ENCODE measurements at regions not wholly inside any gene's neighbourhood (a gene's known extent, or its start where the extent isn't known, plus 50 kb on each side); places are given as distances from the start of the nearest gene placed in this dataset.

DNA sequence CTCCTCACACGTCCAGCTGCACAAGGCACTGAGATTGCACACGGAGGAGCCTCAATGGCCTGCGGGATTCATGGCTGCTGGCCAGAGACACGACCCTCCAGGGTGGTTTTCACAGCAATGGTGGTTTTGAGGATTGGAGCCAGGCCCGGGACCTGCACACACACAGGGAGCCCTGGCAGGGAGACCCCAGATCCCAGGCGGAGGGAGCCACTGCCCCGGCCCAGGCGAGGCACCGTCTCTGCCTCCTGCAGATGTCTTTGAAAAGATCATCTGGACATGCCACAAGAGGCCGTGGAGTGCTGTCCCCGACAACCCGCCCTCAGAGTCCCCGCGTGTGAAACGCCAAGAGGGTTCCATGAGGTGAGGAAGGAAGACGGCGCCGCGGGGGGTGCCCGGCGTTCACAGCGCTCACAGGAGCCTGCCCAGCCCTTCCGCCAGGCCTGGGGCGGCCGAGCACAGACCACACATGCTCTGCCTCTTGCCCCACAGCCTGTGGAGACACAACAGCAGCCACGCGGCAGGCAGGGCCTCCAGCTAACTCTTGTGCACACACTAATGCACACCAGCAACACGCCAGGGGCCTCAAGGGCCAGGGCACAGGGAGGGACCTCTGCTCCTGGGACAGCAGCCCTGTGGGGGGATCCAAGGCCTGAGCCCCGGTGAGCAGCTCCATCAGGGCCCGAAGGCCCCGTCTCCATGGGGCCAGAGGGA is 72.8 kb upstream of the CTDP1 start:
- 83% methylated on average over 20 of the region's 31 CpGs for WGBS (ENCODE audit: insufficient coverage)
- no peak for DNase-seq
- H3K79me2 ChIP-seq (ENCODE audit: insufficient read depth, low read length), result no peaks in the 10 kb centered on the region
- no peaks in the 10 kb centered on the region for H3K36me3 ChIP-seq (replicated peaks in 1 of 2; ENCODE audit: control insufficient read depth in 1 of 2, insufficient read depth in 2 of 2, low read length in 2 of 2)
- no peak overlapping the region for H3K4me3 Mint-ChIP-seq
- no peaks in the 10 kb centered on the region for H3K36me3 Mint-ChIP-seq
- H3K4me3 ChIP-seq (replicated peaks in 1 of 3; ENCODE audit: low read depth in 2 of 3, low read length in 3 of 3), result no peak overlapping the region
- no peaks in the 10 kb centered on the region for H3K4me1 Mint-ChIP-seq
- peaks cover 0 to 2% (median 0%) of the 10 kb centered on the region in 3 donors for H3K27me3 Mint-ChIP-seq (ENCODE audit: low read depth in 3 of 3)
- H3K27ac ChIP-seq (ENCODE audit: low read depth in 1 of 2, low read length in 2 of 2), result no peak overlapping the region
- TF ChIP-seq, protein P1, sequence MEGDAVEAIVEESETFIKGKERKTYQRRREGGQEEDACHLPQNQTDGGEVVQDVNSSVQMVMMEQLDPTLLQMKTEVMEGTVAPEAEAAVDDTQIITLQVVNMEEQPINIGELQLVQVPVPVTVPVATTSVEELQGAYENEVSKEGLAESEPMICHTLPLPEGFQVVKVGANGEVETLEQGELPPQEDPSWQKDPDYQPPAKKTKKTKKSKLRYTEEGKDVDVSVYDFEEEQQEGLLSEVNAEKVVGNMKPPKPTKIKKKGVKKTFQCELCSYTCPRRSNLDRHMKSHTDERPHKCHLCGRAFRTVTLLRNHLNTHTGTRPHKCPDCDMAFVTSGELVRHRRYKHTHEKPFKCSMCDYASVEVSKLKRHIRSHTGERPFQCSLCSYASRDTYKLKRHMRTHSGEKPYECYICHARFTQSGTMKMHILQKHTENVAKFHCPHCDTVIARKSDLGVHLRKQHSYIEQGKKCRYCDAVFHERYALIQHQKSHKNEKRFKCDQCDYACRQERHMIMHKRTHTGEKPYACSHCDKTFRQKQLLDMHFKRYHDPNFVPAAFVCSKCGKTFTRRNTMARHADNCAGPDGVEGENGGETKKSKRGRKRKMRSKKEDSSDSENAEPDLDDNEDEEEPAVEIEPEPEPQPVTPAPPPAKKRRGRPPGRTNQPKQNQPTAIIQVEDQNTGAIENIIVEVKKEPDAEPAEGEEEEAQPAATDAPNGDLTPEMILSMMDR (IDR thresholded peaks at IDR 0.05), result no peak
- H3K4me2 ChIP-seq (replicated peaks; ENCODE audit: extremely low read depth, low read length, poor library complexity, severe bottlenecking), result no peak overlapping the region
- no peaks in the 10 kb centered on the region for H4K20me1 ChIP-seq (ENCODE audit: insufficient read depth, low read length)
- no peak overlapping the region for H2AFZ ChIP-seq (ENCODE audit: insufficient read depth, low read depth, low read length, poor library complexity, severe bottlenecking)
- H3K9me3 Mint-ChIP-seq, result peaks cover 0 to 3% (median 0%) of the 10 kb centered on the region in 7 donors
- H3K27me3 ChIP-seq (ENCODE audit: control insufficient read depth in 2 of 2, insufficient read depth in 2 of 2, low read length in 2 of 2), result no peaks in the 10 kb centered on the region
- no peak overlapping the region for H3K27ac Mint-ChIP-seq
- no peak overlapping the region for H3K9ac ChIP-seq (ENCODE audit: insufficient read depth, low read length, poor library complexity, severe bottlenecking)
- no peaks in the 10 kb centered on the region for H3K4me1 ChIP-seq (ENCODE audit: control insufficient read depth in 1 of 2, insufficient read depth in 2 of 2, low read length in 2 of 2)
- intact Hi-C loops (cut with micrococcal nuclease), result no loop called here
- H3K9me3 ChIP-seq (replicated peaks in 1 of 2; ENCODE audit: control insufficient read depth in 1 of 2, insufficient read depth in 1 of 2, low read length in 2 of 2), result no peaks in the 10 kb centered on the region

DNA sequence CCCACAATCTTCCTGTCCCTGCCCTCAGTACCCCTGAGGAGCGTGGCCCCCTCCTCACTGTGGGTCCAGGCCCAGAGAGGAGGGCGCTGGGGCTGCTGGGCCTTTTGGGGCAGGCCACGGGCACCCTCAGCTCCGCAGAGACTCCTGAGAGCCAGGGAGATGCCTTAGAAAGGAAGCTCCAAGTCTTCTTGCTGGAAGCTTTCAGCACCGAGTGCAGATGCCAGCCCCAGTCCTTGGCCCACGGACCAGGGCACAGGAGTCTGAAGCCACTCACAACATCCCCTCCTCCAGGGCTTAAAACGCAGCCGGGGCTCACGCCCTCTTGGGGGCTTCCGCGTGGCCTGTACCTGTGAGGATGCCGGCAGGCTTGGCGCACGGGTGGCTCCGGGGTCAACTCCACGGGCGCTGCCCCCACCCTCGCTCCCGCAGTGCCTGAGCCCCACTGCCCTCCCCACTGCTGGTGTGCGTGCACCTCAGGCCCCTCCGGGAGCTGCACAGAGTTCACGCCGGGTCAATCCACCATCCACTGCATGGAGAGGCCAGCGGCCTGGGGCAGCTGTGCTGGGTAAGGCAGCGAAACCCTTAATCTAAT is 72.1 kb upstream of the CTDP1 start:
- no peak overlapping the region for H3K27ac ChIP-seq (ENCODE audit: low read depth in 1 of 2, low read length in 2 of 2)
- H3K27me3 Mint-ChIP-seq (ENCODE audit: low read depth in 3 of 3), result peaks cover 0 to 2% (median 0%) of the 10 kb centered on the region in 3 donors
- H3K36me3 ChIP-seq (replicated peaks in 1 of 2; ENCODE audit: control insufficient read depth in 1 of 2, insufficient read depth in 2 of 2, low read length in 2 of 2), result no peaks in the 10 kb centered on the region
- no peak overlapping the region for H3K4me3 ChIP-seq (replicated peaks in 1 of 3; ENCODE audit: low read depth in 2 of 3, low read length in 3 of 3)
- H3K9me3 Mint-ChIP-seq, result peaks cover 0 to 3% (median 0%) of the 10 kb centered on the region in 7 donors
- H2AFZ ChIP-seq (ENCODE audit: insufficient read depth, low read depth, low read length, poor library complexity, severe bottlenecking), result no peak overlapping the region
- no peaks in the 10 kb centered on the region for H3K36me3 Mint-ChIP-seq
- TF ChIP-seq, protein P1 (IDR thresholded peaks at IDR 0.05), result no peak
- no peaks in the 10 kb centered on the region for H3K4me1 ChIP-seq (ENCODE audit: control insufficient read depth in 1 of 2, insufficient read depth in 2 of 2, low read length in 2 of 2)
- H3K9me3 ChIP-seq (replicated peaks in 1 of 2; ENCODE audit: control insufficient read depth in 1 of 2, insufficient read depth in 1 of 2, low read length in 2 of 2), result no peaks in the 10 kb centered on the region
- no peak overlapping the region for H3K4me3 Mint-ChIP-seq
- no peak for DNase-seq
- no peak overlapping the region for H3K4me2 ChIP-seq (replicated peaks; ENCODE audit: extremely low read depth, low read length, poor library complexity, severe bottlenecking)
- H4K20me1 ChIP-seq (ENCODE audit: insufficient read depth, low read length), result no peaks in the 10 kb centered on the region
- 95% methylated on average over 17 of the region's 25 CpGs for WGBS (ENCODE audit: insufficient coverage)
- no peaks in the 10 kb centered on the region for H3K4me1 Mint-ChIP-seq
- H3K79me2 ChIP-seq (ENCODE audit: insufficient read depth, low read length), result no peaks in the 10 kb centered on the region
- intact Hi-C loops (cut with micrococcal nuclease), result no loop called here
- no peak overlapping the region for H3K9ac ChIP-seq (ENCODE audit: insufficient read depth, low read length, poor library complexity, severe bottlenecking)
- no peak overlapping the region for H3K27ac Mint-ChIP-seq
- H3K27me3 ChIP-seq (ENCODE audit: control insufficient read depth in 2 of 2, insufficient read depth in 2 of 2, low read length in 2 of 2), result no peaks in the 10 kb centered on the region

All from CD14-positive monocyte (primary cell).